ENCODE measurements at regions not wholly inside any gene's neighbourhood (a gene's known extent, or its start where the extent isn't known, plus 50 kb on each side); places are given as distances from the start of the nearest gene placed in this dataset.

DNA sequence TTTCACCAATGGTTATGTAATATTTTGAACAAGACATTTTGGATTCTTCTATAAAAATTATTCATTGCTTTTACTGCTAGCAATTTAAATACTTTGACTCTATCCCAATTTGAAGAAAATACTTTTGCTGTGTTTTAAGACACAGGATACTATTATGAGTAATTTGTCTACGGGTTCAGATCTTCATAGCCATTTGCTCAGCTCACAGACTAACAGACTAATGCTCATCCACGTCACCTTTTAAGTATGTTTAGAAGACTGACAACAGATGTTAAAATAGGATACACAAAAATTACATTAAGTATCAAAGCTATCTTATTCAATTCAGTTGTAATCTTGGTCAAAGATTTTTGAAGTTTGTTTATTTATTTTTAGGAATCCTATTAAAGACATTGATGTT lies 251.3 kb upstream of the CHRM2 start:
- H3K27ac ChIP-seq (ENCODE audit: low read length in 2 of 2): no peak overlapping the region
- no peak overlapping the region for H3K4me3 ChIP-seq (ENCODE audit: control extremely low read depth in 1 of 5, extremely low read depth in 1 of 5, insufficient read depth in 1 of 5, low read depth in 2 of 5, low read length in 4 of 5)
- WGBS (ENCODE audit: insufficient coverage): no CpG with 5 or more reads among the region's 2 CpGs
- TF ChIP-seq, protein P1, sequence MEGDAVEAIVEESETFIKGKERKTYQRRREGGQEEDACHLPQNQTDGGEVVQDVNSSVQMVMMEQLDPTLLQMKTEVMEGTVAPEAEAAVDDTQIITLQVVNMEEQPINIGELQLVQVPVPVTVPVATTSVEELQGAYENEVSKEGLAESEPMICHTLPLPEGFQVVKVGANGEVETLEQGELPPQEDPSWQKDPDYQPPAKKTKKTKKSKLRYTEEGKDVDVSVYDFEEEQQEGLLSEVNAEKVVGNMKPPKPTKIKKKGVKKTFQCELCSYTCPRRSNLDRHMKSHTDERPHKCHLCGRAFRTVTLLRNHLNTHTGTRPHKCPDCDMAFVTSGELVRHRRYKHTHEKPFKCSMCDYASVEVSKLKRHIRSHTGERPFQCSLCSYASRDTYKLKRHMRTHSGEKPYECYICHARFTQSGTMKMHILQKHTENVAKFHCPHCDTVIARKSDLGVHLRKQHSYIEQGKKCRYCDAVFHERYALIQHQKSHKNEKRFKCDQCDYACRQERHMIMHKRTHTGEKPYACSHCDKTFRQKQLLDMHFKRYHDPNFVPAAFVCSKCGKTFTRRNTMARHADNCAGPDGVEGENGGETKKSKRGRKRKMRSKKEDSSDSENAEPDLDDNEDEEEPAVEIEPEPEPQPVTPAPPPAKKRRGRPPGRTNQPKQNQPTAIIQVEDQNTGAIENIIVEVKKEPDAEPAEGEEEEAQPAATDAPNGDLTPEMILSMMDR (IDR thresholded peaks at IDR 0.05): no peak
- no peak for TF ChIP-seq EZH2 (IDR thresholded peaks at IDR 0.05; ENCODE audit: borderline replicate concordance, insufficient read depth, low read depth, low read length, poor library complexity, severe bottlenecking)
- no peak overlapping the region for H3K27ac Mint-ChIP-seq
- DNase-seq (no peak), ATAC-seq (ENCODE audit: low read depth) (no peak)
- intact Hi-C loops (cut with micrococcal nuclease): no loop called here
- H3K79me2 ChIP-seq (ENCODE audit: control insufficient read depth, insufficient read depth, low read length): no peaks in the 10 kb centered on the region
- CTCF ChIA-PET: no interaction called here
- no peaks in the 10 kb centered on the region for H3K9me3 Mint-ChIP-seq (ENCODE audit: insufficient read depth)
- no peaks in the 10 kb centered on the region for H3K36me3 ChIP-seq (replicated peaks in 1 of 2; ENCODE audit: control extremely low read depth in 1 of 2, control insufficient read depth in 1 of 2, extremely low read depth in 1 of 2, insufficient read depth in 2 of 2, low read length in 1 of 2)
- H4K20me1 ChIP-seq (ENCODE audit: control insufficient read depth, insufficient read depth, low read length, poor library complexity, severe bottlenecking): no peaks in the 10 kb centered on the region
- no peaks in the 10 kb centered on the region for H3K9me3 ChIP-seq (ENCODE audit: control extremely low read depth in 1 of 3, control insufficient read depth in 2 of 3, insufficient read depth in 1 of 3, low read length in 2 of 3)
- POLR2A ChIA-PET: no interaction called here
- no peak overlapping the region for H3K4me3 Mint-ChIP-seq
- H3K27me3 Mint-ChIP-seq: no peaks in the 10 kb centered on the region
- no peaks in the 10 kb centered on the region for H3K4me1 Mint-ChIP-seq
- H3K9ac ChIP-seq (ENCODE audit: low read length): no peak overlapping the region
- no peaks in the 10 kb centered on the region for H3K4me1 ChIP-seq (ENCODE audit: control insufficient read depth in 2 of 2, insufficient read depth in 2 of 2, low read length in 2 of 2)
- no peak overlapping the region for H2AFZ ChIP-seq (ENCODE audit: insufficient read depth, low read depth, low read length, poor library complexity, severe bottlenecking)
- H3K27me3 ChIP-seq (replicated peaks in 1 of 4; ENCODE audit: control extremely low read depth in 1 of 4, control insufficient read depth in 3 of 4, insufficient read depth in 4 of 4, low read length in 3 of 4): no peaks in the 10 kb centered on the region
- no peak overlapping the region for H3K4me2 ChIP-seq (replicated peaks; ENCODE audit: low read depth, low read length, poor library complexity, severe bottlenecking)

DNA sequence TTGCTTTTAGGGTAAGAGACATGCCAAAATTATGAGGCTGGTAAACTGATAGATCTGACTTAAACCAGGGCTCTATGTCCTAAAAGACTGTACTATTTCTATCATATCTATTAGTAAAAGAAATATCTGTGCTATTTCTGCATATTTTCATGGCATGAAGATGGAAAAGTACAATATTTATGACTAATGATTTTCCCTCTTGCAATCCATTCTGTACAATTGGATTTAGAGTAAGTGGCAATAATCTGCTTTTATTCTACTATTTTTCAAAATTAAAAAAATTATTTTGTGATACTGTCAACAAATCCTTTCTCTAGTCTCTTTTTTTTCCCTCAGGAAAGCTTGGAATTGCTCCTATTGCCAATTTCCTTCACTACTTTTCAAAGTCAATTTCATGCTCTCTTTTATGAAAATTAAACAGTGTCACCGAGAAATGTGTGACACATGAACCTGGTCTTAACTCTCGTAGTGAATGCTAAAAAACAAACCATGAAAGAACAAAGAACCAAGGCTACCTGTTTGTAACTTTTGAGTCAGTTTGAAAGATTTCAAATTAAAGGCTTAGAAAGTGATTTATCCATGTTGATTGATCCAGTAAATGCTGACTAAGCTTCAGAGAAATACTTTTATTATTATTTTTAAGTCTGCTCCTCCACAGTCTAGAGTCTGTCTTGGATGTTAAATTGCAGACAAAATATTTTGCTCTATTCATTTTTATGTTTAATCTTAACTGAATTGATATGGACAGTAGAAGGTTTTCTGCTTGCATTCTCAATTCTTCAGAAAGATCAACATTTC lies 262.7 kb upstream of the CHRM2 start:
- Histone ChIP-seq H3K27ac (ENCODE audit: low read length in 2 of 2) (no peak overlapping the region), H3K4me1 (ENCODE audit: control insufficient read depth in 2 of 2, insufficient read depth in 2 of 2, low read length in 2 of 2) (no peaks in the 10 kb centered on the region), H2AFZ (ENCODE audit: insufficient read depth, low read depth, low read length, poor library complexity, severe bottlenecking) (no peak overlapping the region), H3K4me3 (ENCODE audit: control extremely low read depth in 1 of 5, extremely low read depth in 1 of 5, insufficient read depth in 1 of 5, low read depth in 2 of 5, low read length in 4 of 5) (no peak overlapping the region), H3K79me2 (ENCODE audit: control insufficient read depth, insufficient read depth, low read length) (no peaks in the 10 kb centered on the region), H4K20me1 (ENCODE audit: control insufficient read depth, insufficient read depth, low read length, poor library complexity, severe bottlenecking) (no peaks in the 10 kb centered on the region), H3K9me3 (ENCODE audit: control extremely low read depth in 1 of 3, control insufficient read depth in 2 of 3, insufficient read depth in 1 of 3, low read length in 2 of 3) (peaks cover 0 to 6% (median 0%) of the 10 kb centered on the region in 3 donors), H3K4me2 (replicated peaks; ENCODE audit: low read depth, low read length, poor library complexity, severe bottlenecking) (no peak overlapping the region), H3K36me3 (replicated peaks in 1 of 2; ENCODE audit: control extremely low read depth in 1 of 2, control insufficient read depth in 1 of 2, extremely low read depth in 1 of 2, insufficient read depth in 2 of 2, low read length in 1 of 2) (no peaks in the 10 kb centered on the region), H3K9ac (ENCODE audit: low read length) (no peak overlapping the region), H3K27me3 (replicated peaks in 1 of 4; ENCODE audit: control extremely low read depth in 1 of 4, control insufficient read depth in 3 of 4, insufficient read depth in 4 of 4, low read length in 3 of 4) (no peaks in the 10 kb centered on the region)
- no peaks in the 10 kb centered on the region for H3K27me3 Mint-ChIP-seq
- ATAC-seq (ENCODE audit: low read depth): no peak
- no peak overlapping the region for H3K27ac Mint-ChIP-seq
- DNase-seq: no peak
- TF ChIP-seq, protein P1 (IDR thresholded peaks at IDR 0.05): no peak
- TF ChIP-seq EZH2 (IDR thresholded peaks at IDR 0.05; ENCODE audit: borderline replicate concordance, insufficient read depth, low read depth, low read length, poor library complexity, severe bottlenecking): no peak
- H3K4me1 Mint-ChIP-seq: no peaks in the 10 kb centered on the region
- intact Hi-C loops (cut with micrococcal nuclease): no loop called here
- ChIA-PET CTCF (no interaction called here), POLR2A (no interaction called here)
- WGBS (ENCODE audit: insufficient coverage): no CpG with 5 or more reads among the region's 2 CpGs
- no peaks in the 10 kb centered on the region for H3K9me3 Mint-ChIP-seq (ENCODE audit: insufficient read depth)
- no peak overlapping the region for H3K4me3 Mint-ChIP-seq

Data from B cell (primary cell).